Thyroid gland (tissue), 4 donors: ENCODE measurements at regions not wholly inside any gene's neighbourhood (a gene's known extent, or its start where the extent isn't known, plus 50 kb on each side); places are given as distances from the start of the nearest gene placed in this dataset.
A peak's percentile ranks its signal among the peaks of the same experiment; 100 is the strongest.

Source experiments
- DNase-seq, 2 donors: peaks; one replicate each; pipeline ENCODE4 v3.0.0-alpha.2; 2019
- H3K27ac ChIP-seq, 3 donors: fragments of 200-600 bp; sonication (generic); 1 replicate in 2 of 3; 2 replicates in 1 of 3; pipeline ENCODE4 v1.5.1; 2016 to 2019; ENCODE audit warnings: mild to moderate bottlenecking in 1 of 3, moderate library complexity in 1 of 3
- H3K27me3 ChIP-seq: fragments of 200-600 bp; sonication (generic); one replicate; pipeline ENCODE4 v1.5.1; 2019
- H3K36me3 ChIP-seq, 2 donors: fragments of 200-600 bp; sonication (generic); one replicate each; pipeline ENCODE4 v1.5.1; 2016 to 2019
- H3K4me1 ChIP-seq, 2 donors: fragments of 200-600 bp; sonication (generic); one replicate each; pipeline ENCODE4 v1.5.1; 2017 to 2019
- H3K4me3 ChIP-seq, 3 donors: fragments of 200-600 bp; sonication (generic); replicated peaks in 1 of 3; 1 replicate in 2 of 3; 2 replicates in 1 of 3; pipeline ENCODE4 v1.5.1; 2016; ENCODE audit warnings: mild to moderate bottlenecking in 1 of 3
- H3K9me3 ChIP-seq: fragments of 200-600 bp; sonication (generic); one replicate; pipeline ENCODE4 v1.5.1; 2017
- CTCF ChIP-seq, 6 experiments: fragments of 200-600 bp in 3 of 6; fragments of 450-650 bp in 3 of 6; sonication (generic) in 3 of 6; IDR thresholded peaks; one replicate each; pipeline ENCODE4 v1.5.1; 2016 to 2019; ENCODE audit warnings: antibody characterized with exemption in 6 of 6, mild to moderate bottlenecking in 2 of 6, inconsistent platforms in 1 of 6, moderate library complexity in 1 of 6
- POLR2A ChIP-seq, 2 donors: fragments of 450-650 bp; IDR thresholded peaks; one replicate each; pipeline ENCODE4 v1.6.1; 2017; ENCODE audit warnings: antibody characterized with exemption in 2 of 2, mild to moderate bottlenecking in 2 of 2, moderate library complexity in 1 of 2
- WGBS, 2 donors: methylation state at CpG; one replicate each; pipeline ENCODE4 v1.1.5; 2017; 5-methylcytosine and 5-hydroxymethylcytosine counted together
- intact Hi-C: fragments of 100-400 bp; cut with DNase I; formaldehyde crosslinking; loops from one replicate; pipeline ENCODE4 v1.15.1; 2023

GRCh38 chr20:24742989-24743388 lies 206.1 kb upstream of the CST7 start:
- 88 to 94% methylated on average over 5 of the region's 5 CpGs for WGBS, 2 donors
- no peaks in the 10 kb centered on the region for H3K36me3 ChIP-seq
- DNase-seq, result no peak
- H3K4me3 ChIP-seq, result no peak overlapping the region
- intact Hi-C loops, result no loop called here
- H3K4me1 ChIP-seq, result peaks cover 40 to 46% of the 10 kb centered on the region in 2 donors
- no peaks in the 10 kb centered on the region for H3K9me3 ChIP-seq
- no peak overlapping the region for H3K27ac ChIP-seq
- no peak for TF ChIP-seq CTCF (IDR thresholded peaks at IDR 0.05)
- TF ChIP-seq POLR2A (IDR thresholded peaks at IDR 0.05), result no peak
- H3K27me3 ChIP-seq, result no peaks in the 10 kb centered on the region

- TF ChIP-seq POLR2A (IDR thresholded peaks at IDR 0.05) (no peak), CTCF (IDR thresholded peaks at IDR 0.05) (no peak)
- WGBS, 2 donors, result 76 to 83% methylated on average over 5 of the region's 5 CpGs
- Histone ChIP-seq H3K27ac (no peak overlapping the region), H3K9me3 (no peaks in the 10 kb centered on the region), H3K36me3 (no peaks in the 10 kb centered on the region), H3K4me3 (no peak overlapping the region), H3K27me3 (no peaks in the 10 kb centered on the region), H3K4me1 (peaks cover 46 to 52% of the 10 kb centered on the region in 2 donors)
- no peak for DNase-seq
- intact Hi-C loops, result no loop called here
Measured at GRCh38 chr20:24743641-24744040, 205.4 kb upstream of the CST7 start.

DNA sequence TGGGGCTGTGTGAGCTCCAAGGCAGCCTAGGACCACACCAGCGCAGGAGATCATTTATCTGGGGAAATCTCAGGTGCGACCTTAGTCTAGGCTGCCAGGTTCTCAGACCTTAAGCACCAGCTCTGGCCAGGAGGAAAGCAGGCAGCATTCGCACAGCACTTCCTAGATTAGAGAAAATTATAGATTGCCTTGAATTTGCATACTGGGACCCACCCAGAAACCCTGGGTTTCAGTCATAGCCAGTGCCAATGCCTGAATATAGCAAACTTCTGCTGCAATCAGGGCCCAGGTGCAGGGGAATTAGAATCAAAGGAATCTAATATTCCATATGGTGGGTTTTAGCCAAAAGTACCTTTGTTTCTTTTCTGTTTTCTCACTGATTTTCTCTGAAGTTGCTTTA lies 204.3 kb upstream of the CST7 start:
- 93 to 100% methylated on average over 3 of the region's 3 CpGs for WGBS, 2 donors
- TF ChIP-seq CTCF (IDR thresholded peaks at IDR 0.05) (no peak), POLR2A (IDR thresholded peaks at IDR 0.05) (no peak)
- H3K27ac ChIP-seq, result no peak overlapping the region
- intact Hi-C loops, result no loop called here
- H3K36me3 ChIP-seq, result no peaks in the 10 kb centered on the region
- no peak for DNase-seq
- no peaks in the 10 kb centered on the region for H3K27me3 ChIP-seq
- no peak overlapping the region for H3K4me3 ChIP-seq
- H3K4me1 ChIP-seq, result peaks cover 43 to 53% of the 10 kb centered on the region in 2 donors
- no peaks in the 10 kb centered on the region for H3K9me3 ChIP-seq

DNA sequence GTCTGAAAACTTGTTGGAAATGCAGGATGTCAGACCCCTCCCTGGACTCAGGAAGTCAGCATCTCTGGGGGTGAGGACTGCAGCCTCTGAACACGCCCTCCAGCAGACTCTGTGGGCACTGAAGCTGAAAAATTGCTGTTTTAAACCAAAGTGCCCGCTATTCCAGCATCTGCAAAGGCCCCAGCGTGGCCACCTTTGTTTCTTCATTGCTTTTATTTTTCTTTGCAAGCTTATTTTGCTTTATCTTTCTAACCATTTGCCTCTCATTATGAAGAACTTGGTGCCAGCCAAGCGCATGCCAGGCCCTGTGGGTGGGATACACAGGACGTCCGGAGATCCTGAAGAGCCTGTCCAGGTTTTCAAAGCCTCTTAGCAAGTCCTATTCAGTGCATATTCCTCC lies 203.9 kb upstream of the CST7 start:
- no peaks in the 10 kb centered on the region for H3K9me3 ChIP-seq
- WGBS, 2 donors, result 33 to 37% methylated on average over 6 of the region's 6 CpGs
- no peaks in the 10 kb centered on the region for H3K27me3 ChIP-seq
- H3K36me3 ChIP-seq, result no peaks in the 10 kb centered on the region
- H3K4me3 ChIP-seq, result no peak overlapping the region
- TF ChIP-seq POLR2A (IDR thresholded peaks at IDR 0.05) (no peak), CTCF (IDR thresholded peaks at IDR 0.05) (no peak)
- H3K4me1 ChIP-seq, result peaks cover 38 to 50% of the 10 kb centered on the region in 2 donors
- DNase-seq, result peak; percentile 47 to 55
- intact Hi-C loops, result no loop called here
- peak overlapping the region; percentile 48 to 80 (median 75) for H3K27ac ChIP-seq

- intact Hi-C loops, result no loop called here
- no peak overlapping the region for H3K4me3 ChIP-seq
- no peaks in the 10 kb centered on the region for H3K36me3 ChIP-seq
- DNase-seq, result peak in 1 of 2 donors; percentile 19
- H3K9me3 ChIP-seq, result no peaks in the 10 kb centered on the region
- TF ChIP-seq CTCF (IDR thresholded peaks at IDR 0.05) (no peak), POLR2A (IDR thresholded peaks at IDR 0.05) (no peak)
- WGBS, 2 donors, result 33 to 67% methylated on average over 10 to 14 of the region's 14 CpGs
- H3K4me1 ChIP-seq, result peaks cover 34 to 47% of the 10 kb centered on the region in 2 donors
- peak overlapping the region; percentile 48 to 80 (median 75) for H3K27ac ChIP-seq
- no peaks in the 10 kb centered on the region for H3K27me3 ChIP-seq
Measured at GRCh38 chr20:24745617-24746350, 203.3 kb upstream of the CST7 start.
